Astrocyte (in vitro differentiated cells and primary cell): ENCODE measurements at regions not wholly inside any gene's neighbourhood (a gene's known extent, or its start where the extent isn't known, plus 50 kb on each side); places are given as distances from the start of the nearest gene placed in this dataset.

Source experiments
- CTCF ChIP-seq: IDR thresholded peaks from 2 replicates; pipeline ENCODE4 v1.5.1; 2011; ENCODE audit warnings: low read depth, mild to moderate bottlenecking, inconsistent platforms, low read length, moderate library complexity; ENCODE audit not compliant: insufficient read depth
- EZH2 ChIP-seq: IDR thresholded peaks from 2 replicates; pipeline ENCODE4 v1.6.1; 2012; ENCODE audit warnings: mild to moderate bottlenecking, low read length, inconsistent platforms; ENCODE audit not compliant: insufficient read depth

- TF ChIP-seq EZH2 (no peak), CTCF (no peak)
These were observed 579.9 kb downstream of the CCDC85A start for GRCh38 chr2:56763683-56764082.
